GM08714 (cell line): ENCODE measurements at regions not wholly inside any gene's neighbourhood (a gene's known extent, or its start where the extent isn't known, plus 50 kb on each side); places are given as distances from the start of the nearest gene placed in this dataset.
"Not testable (repeated sequence)": the region's sequence is repeated elsewhere in the genome, so short reads cannot be mapped to it uniquely, and the experiment has no call there.

Source experiments
- H3K4me3 ChIP-seq: fragments of 200-500 bp; sonication (Bioruptor generic); 2 replicates; pipeline ENCODE4 v1.5.1; 2014; ENCODE audit warnings: mild to moderate bottlenecking, low read length, inconsistent platforms
- ZNF274 ChIP-seq: IDR thresholded peaks from 2 replicates; pipeline ENCODE4 v1.6.1; 2012; ENCODE audit warnings: mild to moderate bottlenecking, low read depth, low read length

- not testable (repeated sequence) for H3K4me3 ChIP-seq
Measured at GRCh38 chr10:46095943-46096342, 49.9 kb upstream of the MSMB start.

- TF ChIP-seq ZNF274 = no peak
Measured at GRCh38 chr10:46096446-46096845, 50.4 kb upstream of the MSMB start.

GRCh38 chr10:46096909-46097575 is 51.0 kb upstream of the MSMB start:
- no peak for TF ChIP-seq ZNF274
- no peak overlapping the region for H3K4me3 ChIP-seq

More at GRCh38 chr10:46096446-46096845, 50.4 kb upstream of the MSMB start:
- no peak overlapping the region for H3K4me3 ChIP-seq

GRCh38 chr10:46097576-46098317 is 51.7 kb upstream of the MSMB start:
- H3K4me3 ChIP-seq = no peak overlapping the region

GRCh38 chr10:46098386-46098785 is 52.3 kb upstream of the MSMB start:
- no peak overlapping the region for H3K4me3 ChIP-seq
- no peak for TF ChIP-seq ZNF274

More at GRCh38 chr10:46097576-46098317, 51.7 kb upstream of the MSMB start:
- TF ChIP-seq ZNF274 = no peak

GRCh38 chr10:46098925-46099324 is 52.9 kb upstream of the MSMB start:
- not testable (repeated sequence) for H3K4me3 ChIP-seq

- TF ChIP-seq ZNF274 = no peak
- H3K4me3 ChIP-seq = no peak overlapping the region
Measured at GRCh38 chr10:46104071-46104585, 58.1 kb upstream of the MSMB start.

- not testable (repeated sequence) for H3K4me3 ChIP-seq
Measured at GRCh38 chr10:46105416-46105815, 59.3 kb upstream of the MSMB start.

GRCh38 chr10:46105856-46106409 is 59.9 kb upstream of the MSMB start:
- peak overlapping the region; percentile 30; the same call in 1 of the 2 replicates for H3K4me3 ChIP-seq

- no peak for TF ChIP-seq ZNF274
- H3K4me3 ChIP-seq = peak overlapping the region; percentile 30; the same call in 1 of the 2 replicates
Measured at GRCh38 chr10:46106410-46107255, 60.6 kb upstream of the MSMB start.

- not testable (repeated sequence) for H3K4me3 ChIP-seq
Measured at GRCh38 chr10:46108158-46108499, 62.1 kb upstream of the MSMB start.

- not testable (repeated sequence) for H3K4me3 ChIP-seq
Measured at GRCh38 chr10:46154271-46154670, 108.2 kb upstream of the MSMB start.

GRCh38 chr10:46154683-46155082 is 108.6 kb upstream of the MSMB start:
- H3K4me3 ChIP-seq = not testable (repeated sequence)

GRCh38 chr10:46156866-46157265 is 110.8 kb upstream of the MSMB start:
- not testable (repeated sequence) for H3K4me3 ChIP-seq

GRCh38 chr10:46169736-46170135 is 117.1 kb upstream of the ANTXRL start:
- H3K4me3 ChIP-seq = no peak overlapping the region
- TF ChIP-seq ZNF274 = no peak
